ENCODE measurements at regions not wholly inside any gene's neighbourhood (a gene's known extent, or its start where the extent isn't known, plus 50 kb on each side); places are given as distances from the start of the nearest gene placed in this dataset.
A peak's percentile ranks its signal among the peaks of the same experiment; 100 is the strongest.
"Not testable (repeated sequence)": the region's sequence is repeated elsewhere in the genome, so short reads cannot be mapped to it uniquely, and the experiment has no call there.

DNA sequence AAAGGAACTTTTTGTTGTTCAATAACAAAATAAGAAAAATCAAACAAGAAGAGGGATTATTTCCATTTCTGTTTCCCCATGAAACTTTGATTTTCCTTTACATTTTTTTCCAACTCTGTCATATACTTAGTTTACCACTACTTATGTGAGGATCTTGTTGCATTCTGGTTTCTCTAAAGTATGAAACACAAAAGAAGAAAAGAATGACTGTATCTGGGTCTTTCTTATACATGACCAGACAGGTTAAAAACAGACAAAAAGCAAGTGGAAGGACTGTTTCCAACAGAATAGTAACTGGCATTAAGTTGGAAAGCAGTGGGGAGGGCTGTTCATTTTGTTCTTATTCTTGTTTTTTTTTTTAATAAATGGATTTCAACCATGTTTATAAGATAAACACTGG is 1207.8 kb upstream of the FAM98A start:
- ATAC-seq = no peak

GRCh38 chr2:34806396-34806795 is 1207.3 kb upstream of the FAM98A start:
- TF ChIP-seq, protein P1, sequence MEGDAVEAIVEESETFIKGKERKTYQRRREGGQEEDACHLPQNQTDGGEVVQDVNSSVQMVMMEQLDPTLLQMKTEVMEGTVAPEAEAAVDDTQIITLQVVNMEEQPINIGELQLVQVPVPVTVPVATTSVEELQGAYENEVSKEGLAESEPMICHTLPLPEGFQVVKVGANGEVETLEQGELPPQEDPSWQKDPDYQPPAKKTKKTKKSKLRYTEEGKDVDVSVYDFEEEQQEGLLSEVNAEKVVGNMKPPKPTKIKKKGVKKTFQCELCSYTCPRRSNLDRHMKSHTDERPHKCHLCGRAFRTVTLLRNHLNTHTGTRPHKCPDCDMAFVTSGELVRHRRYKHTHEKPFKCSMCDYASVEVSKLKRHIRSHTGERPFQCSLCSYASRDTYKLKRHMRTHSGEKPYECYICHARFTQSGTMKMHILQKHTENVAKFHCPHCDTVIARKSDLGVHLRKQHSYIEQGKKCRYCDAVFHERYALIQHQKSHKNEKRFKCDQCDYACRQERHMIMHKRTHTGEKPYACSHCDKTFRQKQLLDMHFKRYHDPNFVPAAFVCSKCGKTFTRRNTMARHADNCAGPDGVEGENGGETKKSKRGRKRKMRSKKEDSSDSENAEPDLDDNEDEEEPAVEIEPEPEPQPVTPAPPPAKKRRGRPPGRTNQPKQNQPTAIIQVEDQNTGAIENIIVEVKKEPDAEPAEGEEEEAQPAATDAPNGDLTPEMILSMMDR (IDR thresholded peaks at IDR 0.05) = no peak
- WGBS, 2 donors = 90 to 93% methylated on average over 3 of the region's 3 CpGs

More for the DNA sequence above, 1207.8 kb upstream of the FAM98A start:
- no peaks in the 10 kb centered on the region for H3K27me3 ChIP-seq
- DNase-seq (no peak), FAIRE-seq (no peak)
- intact Hi-C loops (cut with DNase I) = no loop called here
- H3K4me3 ChIP-seq = no peak overlapping the region
- no peaks in the 10 kb centered on the region for H3K9me3 ChIP-seq
- peak overlapping the region in 1 of 4 donors; percentile 10 for H3K27ac ChIP-seq
- H3K36me3 ChIP-seq = no peaks in the 10 kb centered on the region
- H3K4me1 ChIP-seq = peaks cover 0 to 2% (median 0%) of the 10 kb centered on the region in 3 donors
- TF ChIP-seq, protein P1 (IDR thresholded peaks at IDR 0.05) = no peak

GRCh38 chr2:34799556-34799955 is 1200.5 kb upstream of the FAM98A start:
- TF ChIP-seq, protein P1 (IDR thresholded peaks at IDR 0.05) = no peak
- Histone ChIP-seq H3K4me3 (no peak overlapping the region), H3K9me3 (no peaks in the 10 kb centered on the region), H3K36me3 (no peaks in the 10 kb centered on the region), H3K4me1 (no peaks in the 10 kb centered on the region), H3K27me3 (no peaks in the 10 kb centered on the region), H3K27ac (no peak overlapping the region)
- ATAC-seq = no peak
- FAIRE-seq = no peak
- intact Hi-C loops (cut with DNase I) = no loop called here
- no peak for DNase-seq

More at GRCh38 chr2:34806396-34806795, 1207.3 kb upstream of the FAM98A start:
- intact Hi-C loops (cut with DNase I) = no loop called here
- no peak overlapping the region for H3K27ac ChIP-seq
- peaks cover 0 to 2% (median 0%) of the 10 kb centered on the region in 3 donors for H3K4me1 ChIP-seq
- no peaks in the 10 kb centered on the region for H3K27me3 ChIP-seq
- no peak for DNase-seq
- H3K36me3 ChIP-seq = no peaks in the 10 kb centered on the region
- ATAC-seq = no peak
- no peak overlapping the region for H3K4me3 ChIP-seq
- no peak for FAIRE-seq
- H3K9me3 ChIP-seq = no peaks in the 10 kb centered on the region

DNA sequence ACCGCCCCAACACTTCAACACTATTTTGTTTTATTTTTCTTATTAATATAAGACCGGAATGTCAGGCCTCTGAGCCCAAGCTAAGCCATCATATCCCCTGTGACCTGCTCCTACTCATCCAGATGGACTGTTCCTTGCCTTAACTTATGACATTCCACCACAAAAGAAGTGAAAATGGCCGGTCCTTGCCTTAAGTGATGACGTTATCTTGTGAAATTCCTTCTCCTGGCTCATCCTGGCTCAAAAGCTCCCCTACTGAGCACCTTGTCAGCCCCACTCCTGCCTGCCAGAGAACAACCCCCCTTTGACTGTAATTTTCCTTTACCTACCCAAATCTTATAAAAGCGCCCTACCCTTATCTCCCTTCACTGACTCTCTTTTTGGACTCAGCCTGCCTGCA is 1196.5 kb upstream of the FAM98A start:
- H3K4me3 ChIP-seq; FAIRE-seq; H3K27me3 ChIP-seq; H3K27ac ChIP-seq; ATAC-seq; intact Hi-C loops (cut with DNase I); DNase-seq; H3K9me3 ChIP-seq; H3K4me1 ChIP-seq; H3K36me3 ChIP-seq: not testable (repeated sequence)
- 83 to 91% methylated on average over 5 of the region's 5 CpGs for WGBS, 2 donors

DNA sequence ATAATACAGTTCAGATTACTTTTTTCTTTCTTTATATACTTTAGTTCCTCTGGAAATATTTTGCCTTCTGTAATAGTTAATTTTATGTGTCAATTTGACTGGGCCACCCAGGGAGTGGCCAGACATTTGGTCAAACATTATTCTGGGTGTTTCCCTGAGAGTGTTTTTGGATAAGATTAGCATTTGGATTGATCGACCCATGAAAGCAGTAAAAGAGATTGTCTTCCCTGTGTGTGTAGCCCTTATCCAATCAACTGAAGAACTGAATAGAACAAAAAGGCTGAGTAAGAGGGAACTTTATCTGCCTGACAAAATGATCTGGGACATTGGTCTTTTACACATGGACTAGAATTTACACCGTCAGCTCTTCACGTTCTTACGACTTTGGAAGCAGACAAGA is 1190.1 kb upstream of the FAM98A start:
- H3K4me1 ChIP-seq = peaks cover 0 to 7% (median 0%) of the 10 kb centered on the region in 3 donors
- no peak for FAIRE-seq
- ATAC-seq = peak; percentile 43 to 79 (median 68)
- no peaks in the 10 kb centered on the region for H3K9me3 ChIP-seq
- WGBS, 2 donors = 22 to 26% methylated on average over 4 of the region's 4 CpGs
- H3K27ac ChIP-seq = peak overlapping the region in 2 of 4 donors; percentile 34 to 48
- peak in 1 of 6 donors; percentile 17 for DNase-seq
- TF ChIP-seq, protein P1 (IDR thresholded peaks at IDR 0.05) = no peak
- no peaks in the 10 kb centered on the region for H3K27me3 ChIP-seq
- intact Hi-C loops (cut with DNase I) = no loop called here
- H3K4me3 ChIP-seq = no peak overlapping the region
- no peaks in the 10 kb centered on the region for H3K36me3 ChIP-seq

DNA sequence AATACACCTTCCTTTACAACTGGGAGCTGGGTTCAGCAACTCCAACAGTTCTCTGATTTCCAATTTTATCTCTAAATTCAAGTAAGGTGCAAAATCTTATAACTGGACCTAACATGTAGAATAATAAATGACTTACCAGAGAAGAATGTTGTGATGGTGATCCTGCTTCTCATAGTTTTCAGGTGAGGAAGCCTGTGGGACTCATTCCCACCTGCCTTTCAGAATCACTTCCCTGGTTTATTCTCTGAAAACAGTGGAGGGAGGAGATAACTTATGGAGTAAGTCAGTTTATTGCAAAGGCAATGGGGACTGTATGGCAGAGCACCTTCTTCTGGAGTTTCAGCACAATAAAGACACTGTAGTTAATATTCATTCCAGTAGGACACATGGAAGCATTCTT is 1188.2 kb upstream of the FAM98A start:
- no peaks in the 10 kb centered on the region for H3K27me3 ChIP-seq
- H3K4me3 ChIP-seq = no peak overlapping the region
- TF ChIP-seq, protein P1 (IDR thresholded peaks at IDR 0.05) = no peak
- peaks cover 0 to 7% (median 0%) of the 10 kb centered on the region in 3 donors for H3K4me1 ChIP-seq
- DNase-seq = no peak
- H3K27ac ChIP-seq = no peak overlapping the region
- no peaks in the 10 kb centered on the region for H3K9me3 ChIP-seq
- no peaks in the 10 kb centered on the region for H3K36me3 ChIP-seq
- no peak for FAIRE-seq
- no peak for ATAC-seq
- intact Hi-C loops (cut with DNase I) = no loop called here
